HEK293 (cell line): ENCODE measurements at regions not wholly inside any gene's neighbourhood (a gene's known extent, or its start where the extent isn't known, plus 50 kb on each side); places are given as distances from the start of the nearest gene placed in this dataset.

Experiments used
- CTCF ChIA-PET: fragments of 350-600 bp; formaldehyde crosslinking; extraction: SDS; loops from one replicate; lab custom pipeline; 2021; ENCODE audit warnings: antibody characterized with exemption; lab: Yijun Ruan, JAX
- POLR2A ChIA-PET: fragments of 300-600 bp; formaldehyde crosslinking; extraction: SDS; loops from one replicate; lab custom pipeline; 2020; ENCODE audit warnings: antibody characterized with exemption, inconsistent platforms; lab: Yijun Ruan, JAX
- H3K27ac ChIP-seq: fragments of 200-500 bp; sonication (Bioruptor generic); 2 replicates; pipeline ENCODE4 v1.5.1; 2014; ENCODE audit warnings: low read depth, low read length, control low read depth, inconsistent platforms; ENCODE audit errors: extremely low read depth
- H3K36me3 ChIP-seq, 2 experiments: fragments of 200-500 bp in 1 of 2; sonication (Bioruptor generic) in 1 of 2; 1 replicate in 1 of 2; 2 replicates in 1 of 2; pipeline ENCODE4 v1.5.1; 2014 to 2017; ENCODE audit warnings: inconsistent platforms in 2 of 2, low read length in 2 of 2; ENCODE audit not compliant: control insufficient read depth in 2 of 2, insufficient read depth in 1 of 2
- H3K4me1 ChIP-seq: fragments of 200-500 bp; sonication (Bioruptor generic); 2 replicates; pipeline ENCODE4 v1.5.1; 2014; ENCODE audit warnings: mild to moderate bottlenecking, low read length, inconsistent platforms; ENCODE audit not compliant: control insufficient read depth, insufficient read depth
- H3K4me3 ChIP-seq: 2 replicates; pipeline ENCODE4 v1.5.1; 2011; ENCODE audit warnings: low read depth, mild to moderate bottlenecking, control low read depth, low read length, moderate library complexity
- H3K9me3 ChIP-seq: fragments of 200-500 bp; sonication (Bioruptor generic); 2 replicates; pipeline ENCODE4 v1.5.1; 2014; ENCODE audit warnings: low read depth, low read length, inconsistent platforms; ENCODE audit not compliant: control insufficient read depth, insufficient read depth
- BCL11A ChIP-seq: fragments of 450-650 bp; formaldehyde crosslinking; IDR thresholded peaks from 2 replicates; pipeline ENCODE4 v1.5.1; 2016; ENCODE audit warnings: low read depth, missing biosample characterization, missing genetic modification characterization
- HOXA7 ChIP-seq: sonication (generic); formaldehyde crosslinking; IDR thresholded peaks from 2 replicates; pipeline ENCODE4 v1.8.1; 2022; ENCODE audit warnings: missing genetic modification reagents, borderline replicate concordance
- SCRT1 ChIP-seq: fragments of 450-650 bp; formaldehyde crosslinking; IDR thresholded peaks from 2 replicates; pipeline ENCODE4 v1.5.1; 2016; ENCODE audit warnings: missing biosample characterization, missing genetic modification characterization, borderline replicate concordance
- SP2 ChIP-seq: fragments of 450-650 bp; formaldehyde crosslinking; IDR thresholded peaks from 2 replicates; pipeline ENCODE4 v1.5.1; 2016; ENCODE audit warnings: missing biosample characterization, missing genetic modification characterization
- SP3 ChIP-seq: fragments of 450-650 bp; formaldehyde crosslinking; IDR thresholded peaks from 2 replicates; pipeline ENCODE4 v1.5.1; 2016; ENCODE audit warnings: missing biosample characterization, missing genetic modification characterization
- SP7 ChIP-seq: fragments of 450-650 bp; formaldehyde crosslinking; IDR thresholded peaks from 2 replicates; pipeline ENCODE4 v1.5.1; 2016; ENCODE audit warnings: missing biosample characterization, missing genetic modification characterization
- YY1 ChIP-seq: fragments of 450-650 bp; formaldehyde crosslinking; IDR thresholded peaks from 2 replicates; pipeline ENCODE4 v1.5.1; 2018; ENCODE audit warnings: missing biosample characterization, missing genetic modification characterization
- ZEB2 ChIP-seq: fragments of 450-650 bp; formaldehyde crosslinking; IDR thresholded peaks from 2 replicates; pipeline ENCODE4 v1.5.1; 2016; ENCODE audit warnings: missing biosample characterization, missing genetic modification characterization
- ZFP41 ChIP-seq: fragments of 450-650 bp; formaldehyde crosslinking; IDR thresholded peaks from 2 replicates; pipeline ENCODE4 v1.5.1; 2016; ENCODE audit warnings: missing biosample characterization, missing genetic modification characterization, borderline replicate concordance
- ZFP69B ChIP-seq: fragments of 450-650 bp; formaldehyde crosslinking; IDR thresholded peaks from 2 replicates; pipeline ENCODE4 v1.5.1; 2016; ENCODE audit warnings: missing biosample characterization, missing genetic modification characterization
- ZNF157 ChIP-seq: fragments of 450-650 bp; formaldehyde crosslinking; IDR thresholded peaks from 2 replicates; pipeline ENCODE4 v1.5.1; 2016; ENCODE audit warnings: missing biosample characterization, missing genetic modification characterization
- ZNF394 ChIP-seq: fragments of 450-650 bp; formaldehyde crosslinking; IDR thresholded peaks from 2 replicates; pipeline ENCODE4 v1.5.1; 2016; ENCODE audit warnings: missing biosample characterization, missing genetic modification characterization, mild to moderate bottlenecking, moderate library complexity, borderline replicate concordance
- ZNF530 ChIP-seq: fragments of 450-650 bp; formaldehyde crosslinking; IDR thresholded peaks from 2 replicates; pipeline ENCODE4 v1.5.1; 2016; ENCODE audit warnings: low read depth, missing biosample characterization, missing genetic modification characterization
- ZNF544 ChIP-seq: fragments of 450-650 bp; formaldehyde crosslinking; IDR thresholded peaks from 2 replicates; pipeline ENCODE4 v1.5.0; 2017; ENCODE audit warnings: missing biosample characterization, missing genetic modification characterization
- ZNF585B ChIP-seq: fragments of 450-650 bp; formaldehyde crosslinking; IDR thresholded peaks from 2 replicates; pipeline ENCODE4 v1.5.1; 2016; ENCODE audit warnings: missing biosample characterization, missing genetic modification characterization
- ZNF660 ChIP-seq: fragments of 450-650 bp; IDR thresholded peaks from 2 replicates; pipeline ENCODE4 v1.5.1; 2018; ENCODE audit warnings: missing biosample characterization, mild to moderate bottlenecking, missing genetic modification characterization
- ZNF670 ChIP-seq: fragments of 450-650 bp; formaldehyde crosslinking; IDR thresholded peaks from 2 replicates; pipeline ENCODE4 v1.5.1; 2016; ENCODE audit warnings: missing biosample characterization, missing genetic modification characterization, low read depth
- ZNF677 ChIP-seq: fragments of 450-650 bp; IDR thresholded peaks from 2 replicates; pipeline ENCODE4 v1.5.0; 2018; ENCODE audit warnings: missing biosample characterization, mild to moderate bottlenecking, missing genetic modification characterization, moderate library complexity
- ZSCAN30 ChIP-seq: fragments of 450-650 bp; IDR thresholded peaks from 2 replicates; pipeline ENCODE4 v1.5.1; 2018; ENCODE audit warnings: missing biosample characterization, mild to moderate bottlenecking, missing genetic modification characterization, moderate library complexity
- TF ChIP-seq, protein P1 (sequence below): fragments of 450-650 bp; formaldehyde crosslinking; IDR thresholded peaks from 2 replicates; pipeline ENCODE4 v1.5.1; 2016; ENCODE audit warnings: missing biosample characterization, missing genetic modification characterization
- TF ChIP-seq, protein P2 (sequence below): fragments of 450-650 bp; formaldehyde crosslinking; IDR thresholded peaks from 2 replicates; pipeline ENCODE4 v1.5.1; 2016; ENCODE audit warnings: missing biosample characterization, missing genetic modification characterization
- TF ChIP-seq, protein P3 (sequence below): sonication (generic); formaldehyde crosslinking; IDR thresholded peaks from 2 replicates; pipeline ENCODE4 v1.8.1; 2022; ENCODE audit warnings: mild to moderate bottlenecking, moderate library complexity, missing genetic modification reagents
- TF ChIP-seq, protein P4 (sequence below): fragments of 450-650 bp; IDR thresholded peaks from 2 replicates; pipeline ENCODE4 v1.5.1; 2018; ENCODE audit warnings: missing biosample characterization, mild to moderate bottlenecking, missing genetic modification characterization

DNA sequence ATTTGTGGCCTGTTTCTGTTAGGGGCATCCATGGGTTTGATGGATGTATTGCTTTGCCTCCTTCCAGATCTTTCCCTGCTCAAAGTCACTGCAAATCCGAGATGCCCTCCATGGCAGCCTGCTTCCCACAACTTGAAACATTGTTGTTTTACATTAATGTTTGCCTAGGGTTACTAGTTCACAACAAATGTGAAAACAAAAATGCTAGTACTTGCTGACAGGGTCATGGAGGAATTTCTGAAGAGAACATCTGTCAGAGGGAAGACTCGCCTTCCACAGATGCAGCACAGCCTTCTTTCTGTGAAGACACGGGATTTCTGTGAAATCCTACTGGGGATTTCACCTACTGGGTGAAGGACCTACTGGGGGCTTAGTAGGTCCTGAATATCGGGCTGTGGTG lies 260.0 kb upstream of the FN1 start:
- POLR2A ChIA-PET, result no interaction called here
- CTCF ChIA-PET, result no interaction called here

DNA sequence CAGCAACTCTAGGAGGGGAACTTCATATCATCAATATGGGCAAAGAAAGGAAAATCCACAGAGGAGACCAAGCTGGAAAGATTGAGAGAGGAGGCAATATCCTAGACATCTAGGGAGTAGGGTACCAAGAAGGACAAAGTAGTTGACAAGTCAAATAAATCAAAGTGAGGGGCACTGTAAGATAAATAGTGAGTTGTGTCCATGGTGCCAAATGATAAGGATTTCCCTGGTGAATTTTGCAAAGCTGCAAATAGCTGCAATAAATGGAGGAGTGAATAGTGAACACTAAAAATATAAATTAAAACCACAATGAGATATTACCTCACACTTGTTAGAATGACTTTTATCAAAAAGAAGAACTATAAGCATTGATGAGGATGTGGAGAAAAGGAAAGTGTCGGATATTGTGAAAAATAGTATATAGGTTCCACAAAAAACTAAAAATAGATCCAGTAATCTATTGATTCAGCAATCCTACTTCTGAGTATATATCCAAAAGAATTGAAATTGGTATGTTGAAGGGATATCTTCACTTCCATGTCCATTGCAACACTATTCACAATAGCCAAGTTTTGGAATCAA lies 258.2 kb upstream of the FN1 start:
- Histone ChIP-seq H3K4me3 (no peak overlapping the region), H3K9me3 (no peaks in the 10 kb centered on the region), H3K4me1 (peaks cover 15% of the 10 kb centered on the region), H3K27ac (no peak overlapping the region; the same call in 1 of the 2 replicates), H3K36me3 (no peaks in the 10 kb centered on the region)
- POLR2A ChIA-PET, result no interaction called here
- CTCF ChIA-PET, result interaction anchor here (0.7 to 0.8 kb wide), 2 partner anchors 47 to 297 kb away, joined by 3 read pairs; no protein-coding TSS in a partner anchor
- TF ChIP-seq ZNF394 (tag by site-specific recombination), result no peak
- no peak for TF ChIP-seq ZNF585B (tag by site-specific recombination)
- TF ChIP-seq YY1, result no peak
- no peak for TF ChIP-seq SP7 (tag by site-specific recombination)

More for the DNA sequence above, 260.0 kb upstream of the FN1 start:
- Histone ChIP-seq H3K36me3 (no peaks in the 10 kb centered on the region), H3K4me3 (no peak overlapping the region), H3K27ac (no peak overlapping the region), H3K9me3 (no peaks in the 10 kb centered on the region), H3K4me1 (peaks cover 15% of the 10 kb centered on the region)
- TF ChIP-seq ZNF530 (tag by site-specific recombination), result no peak
- TF ChIP-seq ZFP41 (tag by site-specific recombination), result no peak
- no peak for TF ChIP-seq SP3 (tag by site-specific recombination)
- TF ChIP-seq ZNF677 (tag by site-specific recombination), result no peak
- TF ChIP-seq ZNF670 (tag by site-specific recombination), result no peak
- no peak for TF ChIP-seq ZSCAN30 (tag by site-specific recombination)
- no peak for TF ChIP-seq SP2
- TF ChIP-seq ZEB2 (tag by site-specific recombination), result no peak
- TF ChIP-seq, protein P1, sequence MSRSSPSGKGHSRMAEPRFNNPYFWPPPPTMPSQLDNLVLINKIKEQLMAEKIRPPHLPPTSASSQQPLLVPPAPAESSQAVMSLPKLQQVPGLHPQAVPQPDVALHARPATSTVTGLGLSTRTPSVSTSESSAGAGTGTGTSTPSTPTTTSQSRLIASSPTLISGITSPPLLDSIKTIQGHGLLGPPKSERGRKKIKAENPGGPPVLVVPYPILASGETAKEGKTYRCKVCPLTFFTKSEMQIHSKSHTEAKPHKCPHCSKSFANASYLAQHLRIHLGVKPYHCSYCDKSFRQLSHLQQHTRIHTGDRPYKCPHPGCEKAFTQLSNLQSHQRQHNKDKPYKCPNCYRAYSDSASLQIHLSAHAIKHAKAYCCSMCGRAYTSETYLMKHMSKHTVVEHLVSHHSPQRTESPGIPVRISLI (tag by site-specific recombination), result no peak
- TF ChIP-seq ZNF544 (tag by site-specific recombination), result no peak
- TF ChIP-seq BCL11A (tag by site-specific recombination), result no peak
- TF ChIP-seq ZNF157 (tag by site-specific recombination), result no peak
- no peak for TF ChIP-seq SCRT1 (tag by site-specific recombination)
- TF ChIP-seq, protein P2, sequence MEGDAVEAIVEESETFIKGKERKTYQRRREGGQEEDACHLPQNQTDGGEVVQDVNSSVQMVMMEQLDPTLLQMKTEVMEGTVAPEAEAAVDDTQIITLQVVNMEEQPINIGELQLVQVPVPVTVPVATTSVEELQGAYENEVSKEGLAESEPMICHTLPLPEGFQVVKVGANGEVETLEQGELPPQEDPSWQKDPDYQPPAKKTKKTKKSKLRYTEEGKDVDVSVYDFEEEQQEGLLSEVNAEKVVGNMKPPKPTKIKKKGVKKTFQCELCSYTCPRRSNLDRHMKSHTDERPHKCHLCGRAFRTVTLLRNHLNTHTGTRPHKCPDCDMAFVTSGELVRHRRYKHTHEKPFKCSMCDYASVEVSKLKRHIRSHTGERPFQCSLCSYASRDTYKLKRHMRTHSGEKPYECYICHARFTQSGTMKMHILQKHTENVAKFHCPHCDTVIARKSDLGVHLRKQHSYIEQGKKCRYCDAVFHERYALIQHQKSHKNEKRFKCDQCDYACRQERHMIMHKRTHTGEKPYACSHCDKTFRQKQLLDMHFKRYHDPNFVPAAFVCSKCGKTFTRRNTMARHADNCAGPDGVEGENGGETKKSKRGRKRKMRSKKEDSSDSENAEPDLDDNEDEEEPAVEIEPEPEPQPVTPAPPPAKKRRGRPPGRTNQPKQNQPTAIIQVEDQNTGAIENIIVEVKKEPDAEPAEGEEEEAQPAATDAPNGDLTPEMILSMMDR, result no peak
- no peak for TF ChIP-seq ZFP69B (tag by site-specific recombination)
- TF ChIP-seq, protein P3, sequence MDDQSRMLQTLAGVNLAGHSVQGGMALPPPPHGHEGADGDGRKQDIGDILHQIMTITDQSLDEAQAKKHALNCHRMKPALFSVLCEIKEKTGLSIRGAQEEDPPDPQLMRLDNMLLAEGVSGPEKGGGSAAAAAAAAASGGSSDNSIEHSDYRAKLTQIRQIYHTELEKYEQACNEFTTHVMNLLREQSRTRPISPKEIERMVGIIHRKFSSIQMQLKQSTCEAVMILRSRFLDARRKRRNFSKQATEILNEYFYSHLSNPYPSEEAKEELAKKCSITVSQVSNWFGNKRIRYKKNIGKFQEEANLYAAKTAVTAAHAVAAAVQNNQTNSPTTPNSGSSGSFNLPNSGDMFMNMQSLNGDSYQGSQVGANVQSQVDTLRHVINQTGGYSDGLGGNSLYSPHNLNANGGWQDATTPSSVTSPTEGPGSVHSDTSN, result no peak
- no peak for TF ChIP-seq HOXA7
- TF ChIP-seq ZNF660 (tag by site-specific recombination), result no peak
- TF ChIP-seq, protein P4, sequence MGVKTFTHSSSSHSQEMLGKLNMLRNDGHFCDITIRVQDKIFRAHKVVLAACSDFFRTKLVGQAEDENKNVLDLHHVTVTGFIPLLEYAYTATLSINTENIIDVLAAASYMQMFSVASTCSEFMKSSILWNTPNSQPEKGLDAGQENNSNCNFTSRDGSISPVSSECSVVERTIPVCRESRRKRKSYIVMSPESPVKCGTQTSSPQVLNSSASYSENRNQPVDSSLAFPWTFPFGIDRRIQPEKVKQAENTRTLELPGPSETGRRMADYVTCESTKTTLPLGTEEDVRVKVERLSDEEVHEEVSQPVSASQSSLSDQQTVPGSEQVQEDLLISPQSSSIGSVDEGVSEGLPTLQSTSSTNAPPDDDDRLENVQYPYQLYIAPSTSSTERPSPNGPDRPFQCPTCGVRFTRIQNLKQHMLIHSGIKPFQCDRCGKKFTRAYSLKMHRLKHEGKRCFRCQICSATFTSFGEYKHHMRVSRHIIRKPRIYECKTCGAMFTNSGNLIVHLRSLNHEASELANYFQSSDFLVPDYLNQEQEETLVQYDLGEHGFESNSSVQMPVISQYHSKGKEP, result no peak
